ENCODE measurements at regions not wholly inside any gene's neighbourhood (a gene's known extent, or its start where the extent isn't known, plus 50 kb on each side); places are given as distances from the start of the nearest gene placed in this dataset.

DNA sequence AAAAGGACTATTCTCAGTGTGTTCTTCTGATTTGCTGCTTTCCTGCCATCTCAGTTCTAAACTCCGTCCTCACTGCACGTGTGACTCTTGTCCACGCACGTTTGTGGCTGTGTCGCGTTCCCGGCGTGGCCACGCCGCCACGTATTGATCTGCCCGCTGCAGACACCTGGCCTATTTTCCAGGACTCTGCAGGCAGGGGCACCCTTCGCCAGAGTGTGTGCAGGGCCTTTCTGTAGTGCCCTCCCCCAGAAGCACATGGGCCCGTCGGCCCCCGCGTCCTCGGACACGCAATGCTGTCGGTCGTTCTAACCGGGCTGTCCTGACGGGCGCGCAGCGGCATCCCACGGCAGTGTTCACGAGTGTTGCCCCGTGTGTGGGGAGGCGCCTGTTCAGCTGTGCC lies 87.6 kb downstream of the YTHDF1 start:
- no peak overlapping the region for H3K4me3 ChIP-seq (replicated peaks; ENCODE audit: low read depth, low read length)
- no peak for DNase-seq (ENCODE audit: low read depth)
- TF ChIP-seq, protein P1, sequence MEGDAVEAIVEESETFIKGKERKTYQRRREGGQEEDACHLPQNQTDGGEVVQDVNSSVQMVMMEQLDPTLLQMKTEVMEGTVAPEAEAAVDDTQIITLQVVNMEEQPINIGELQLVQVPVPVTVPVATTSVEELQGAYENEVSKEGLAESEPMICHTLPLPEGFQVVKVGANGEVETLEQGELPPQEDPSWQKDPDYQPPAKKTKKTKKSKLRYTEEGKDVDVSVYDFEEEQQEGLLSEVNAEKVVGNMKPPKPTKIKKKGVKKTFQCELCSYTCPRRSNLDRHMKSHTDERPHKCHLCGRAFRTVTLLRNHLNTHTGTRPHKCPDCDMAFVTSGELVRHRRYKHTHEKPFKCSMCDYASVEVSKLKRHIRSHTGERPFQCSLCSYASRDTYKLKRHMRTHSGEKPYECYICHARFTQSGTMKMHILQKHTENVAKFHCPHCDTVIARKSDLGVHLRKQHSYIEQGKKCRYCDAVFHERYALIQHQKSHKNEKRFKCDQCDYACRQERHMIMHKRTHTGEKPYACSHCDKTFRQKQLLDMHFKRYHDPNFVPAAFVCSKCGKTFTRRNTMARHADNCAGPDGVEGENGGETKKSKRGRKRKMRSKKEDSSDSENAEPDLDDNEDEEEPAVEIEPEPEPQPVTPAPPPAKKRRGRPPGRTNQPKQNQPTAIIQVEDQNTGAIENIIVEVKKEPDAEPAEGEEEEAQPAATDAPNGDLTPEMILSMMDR (IDR thresholded peaks at IDR 0.05; ENCODE audit: low read length, missing control alignments), result no peak

DNA sequence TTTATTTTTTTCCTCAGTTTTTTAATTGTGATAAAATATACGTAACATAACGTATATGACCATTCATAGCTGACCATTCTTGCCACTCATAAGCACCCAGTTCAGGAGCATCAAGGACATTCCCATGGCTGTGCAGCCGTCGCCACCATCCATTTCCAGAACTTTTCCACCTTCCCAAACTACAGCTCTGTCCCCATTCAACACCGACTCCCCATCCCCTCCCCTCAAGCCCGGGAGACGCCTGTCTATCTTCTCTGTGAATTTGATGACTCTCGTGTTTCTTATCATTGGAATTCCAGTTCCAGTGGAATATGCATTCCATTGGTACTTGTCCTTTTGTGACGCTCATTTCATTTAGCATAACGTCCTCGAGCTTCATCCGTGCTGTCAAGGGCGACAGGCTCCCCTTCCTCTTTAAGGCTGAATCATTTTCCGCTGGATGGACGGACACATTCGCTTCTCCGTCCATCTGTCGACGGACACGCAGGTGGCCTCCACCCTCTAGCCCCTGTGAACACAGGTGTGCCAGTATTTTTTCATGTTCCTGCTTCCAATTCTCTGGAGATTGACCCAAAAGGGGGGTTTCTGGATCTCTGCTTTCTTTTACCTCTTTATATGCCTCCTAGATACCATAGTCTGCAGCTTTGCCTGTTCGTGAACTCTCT lies 88.1 kb downstream of the YTHDF1 start:
- TF ChIP-seq, protein P1 (IDR thresholded peaks at IDR 0.05; ENCODE audit: low read length, missing control alignments), result no peak
- no peak for DNase-seq (ENCODE audit: low read depth)
- H3K4me3 ChIP-seq (replicated peaks; ENCODE audit: low read depth, low read length), result no peak overlapping the region

DNA sequence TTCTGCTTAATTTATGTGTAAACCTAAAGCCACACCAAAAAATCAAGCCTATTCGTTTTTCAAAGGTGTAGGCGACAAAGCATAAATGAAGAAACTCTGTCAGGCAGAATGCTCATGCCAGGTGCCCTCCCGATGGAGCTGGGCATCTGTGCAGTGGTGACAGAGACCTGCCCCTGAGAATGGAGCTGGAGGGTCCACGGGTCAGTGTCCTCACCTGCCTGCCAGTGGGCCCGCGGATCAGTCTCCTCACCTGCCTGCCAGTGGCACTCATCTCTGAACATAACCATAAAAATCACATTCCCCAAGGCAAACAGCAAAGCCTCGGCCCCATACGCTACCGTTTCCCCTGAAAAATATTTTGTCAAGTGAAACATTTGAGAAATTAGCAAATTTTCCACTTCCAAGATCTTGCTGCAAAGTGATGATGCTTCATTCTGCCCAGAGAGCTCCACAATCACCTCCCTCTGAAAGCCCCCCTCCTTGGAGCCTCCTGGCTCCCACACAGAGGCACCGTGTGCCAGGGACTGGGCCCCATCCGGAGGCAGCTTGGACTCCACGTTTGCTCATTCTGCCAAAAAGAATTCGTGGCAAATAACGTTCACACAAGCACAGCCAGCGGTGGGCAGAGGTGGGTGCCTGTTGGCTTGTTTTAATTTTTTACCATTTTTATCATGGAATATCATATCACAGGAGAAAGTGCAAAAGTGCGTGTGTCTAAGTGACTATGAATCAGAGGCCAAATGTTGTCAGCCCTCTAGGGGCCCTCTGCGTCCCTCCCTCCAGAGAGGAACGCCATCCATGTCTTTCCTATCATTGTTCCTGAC lies 88.8 kb downstream of the YTHDF1 start:
- no peak for DNase-seq (ENCODE audit: low read depth)
- TF ChIP-seq, protein P1 (IDR thresholded peaks at IDR 0.05; ENCODE audit: low read length, missing control alignments), result no peak
- H3K4me3 ChIP-seq (replicated peaks; ENCODE audit: low read depth, low read length), result no peak overlapping the region

DNA sequence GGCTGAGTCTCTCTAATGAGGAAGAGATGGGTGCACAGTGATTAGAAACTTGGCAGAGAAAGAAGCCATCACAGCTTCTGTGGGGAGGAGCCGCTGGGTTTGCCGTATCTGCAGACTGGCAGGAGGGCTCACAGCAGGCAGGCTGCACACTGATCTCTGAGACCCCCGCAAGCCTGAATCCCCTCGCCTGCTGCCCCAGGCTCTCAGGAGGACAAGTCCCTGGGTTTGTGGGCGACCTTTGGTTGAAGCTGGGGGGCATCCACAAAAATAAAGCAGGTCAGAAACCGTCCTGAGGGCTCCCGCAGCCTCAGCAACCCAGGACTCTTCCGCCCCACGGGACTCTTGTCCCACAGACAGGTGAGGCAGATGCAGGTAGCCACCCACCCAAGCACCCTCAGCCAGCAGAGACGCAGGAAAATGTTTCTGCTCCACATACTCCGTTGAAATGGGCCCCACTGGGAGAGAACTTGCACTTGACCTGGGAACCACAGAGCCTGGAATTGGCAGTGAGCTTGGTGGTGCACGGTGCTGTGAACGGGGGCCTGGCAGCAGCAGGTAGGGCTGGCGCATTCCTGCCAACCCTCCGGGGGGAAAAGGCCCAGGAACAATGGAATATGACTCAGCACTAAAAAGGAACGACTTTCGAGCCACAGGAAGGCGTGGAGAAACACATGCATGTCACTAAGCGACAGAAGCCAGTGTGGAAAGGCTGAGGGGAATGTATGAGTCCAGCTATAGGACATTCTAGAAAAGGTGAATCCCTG lies 89.9 kb downstream of the YTHDF1 start:
- DNase-seq (ENCODE audit: low read depth), result no peak
- TF ChIP-seq, protein P1 (IDR thresholded peaks at IDR 0.05; ENCODE audit: low read length, missing control alignments), result no peak
- H3K4me3 ChIP-seq (replicated peaks; ENCODE audit: low read depth, low read length), result no peak overlapping the region

DNA sequence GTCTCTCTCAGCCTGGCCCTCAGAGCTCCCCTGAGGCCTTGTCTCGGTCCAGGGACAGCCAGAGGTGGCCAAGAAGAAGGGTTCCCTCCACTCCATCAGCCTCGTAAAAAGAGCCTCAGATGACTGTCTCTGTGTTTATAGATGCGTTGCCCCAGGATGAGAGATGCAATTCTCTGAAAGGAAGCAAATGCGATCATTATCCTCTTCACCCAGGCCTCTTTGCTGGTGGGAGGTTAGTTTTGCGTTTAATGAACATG lies 90.4 kb downstream of the YTHDF1 start:
- TF ChIP-seq, protein P1 (IDR thresholded peaks at IDR 0.05; ENCODE audit: low read length, missing control alignments), result no peak
- no peak overlapping the region for H3K4me3 ChIP-seq (replicated peaks; ENCODE audit: low read depth, low read length)
- DNase-seq (ENCODE audit: low read depth), result no peak

DNA sequence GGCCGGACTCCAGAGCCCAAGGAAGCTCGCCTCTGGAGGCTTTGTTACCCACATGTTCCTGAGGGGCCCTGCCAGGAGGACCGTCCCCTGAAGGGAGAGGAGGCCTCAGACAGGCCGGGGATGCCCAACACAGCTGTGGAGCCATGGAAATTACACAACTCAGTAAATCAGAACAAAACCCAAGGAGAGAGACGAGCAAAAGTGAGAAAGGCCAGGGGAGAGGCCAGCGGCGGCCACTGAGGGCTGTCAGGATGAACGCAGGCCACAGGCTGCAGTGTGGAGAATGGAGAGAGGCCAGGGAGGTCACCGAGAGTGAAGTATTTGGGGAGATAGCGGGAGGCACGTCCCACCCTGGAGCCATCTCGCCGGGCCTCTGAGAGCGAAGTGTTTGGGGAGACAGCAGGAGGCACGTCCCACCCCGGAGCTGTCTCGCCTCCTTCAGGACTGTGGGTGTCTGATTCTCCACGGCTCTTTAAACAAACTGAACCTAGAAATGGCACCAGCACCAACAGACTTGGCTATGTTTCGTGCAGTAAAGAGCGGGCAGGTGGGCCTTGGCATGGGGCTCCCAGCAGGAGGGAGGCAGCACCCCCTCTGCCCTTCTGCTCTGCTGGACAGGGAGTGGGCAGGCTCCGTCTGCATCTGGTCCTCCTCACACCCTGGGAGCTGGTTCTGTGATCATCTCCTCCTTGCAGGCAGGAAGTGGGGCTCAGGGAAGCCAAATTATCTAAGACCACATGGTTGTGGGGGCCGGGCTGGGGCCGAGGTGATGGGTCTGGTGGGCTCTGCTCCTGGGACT lies 91.0 kb downstream of the YTHDF1 start:
- no peak for DNase-seq (ENCODE audit: low read depth)
- no peak overlapping the region for H3K4me3 ChIP-seq (replicated peaks; ENCODE audit: low read depth, low read length)
- TF ChIP-seq, protein P1 (IDR thresholded peaks at IDR 0.05; ENCODE audit: low read length, missing control alignments), result no peak
